ENCODE measurements at regions not wholly inside any gene's neighbourhood (a gene's known extent, or its start where the extent isn't known, plus 50 kb on each side); places are given as distances from the start of the nearest gene placed in this dataset.
"Not testable (repeated sequence)": the region's sequence is repeated elsewhere in the genome, so short reads cannot be mapped to it uniquely, and the experiment has no call there.

- DNase-seq (ENCODE audit: low read depth), result no peak
These were observed 215.2 kb upstream of the NOCT start for GRCh38 chr4:138800421-138800820.

- DNase-seq (ENCODE audit: low read depth), result no peak
These were observed 217.2 kb upstream of the NOCT start for GRCh38 chr4:138798404-138798803.

- no peak for DNase-seq (ENCODE audit: low read depth)
These were observed 217.9 kb upstream of the NOCT start for GRCh38 chr4:138797646-138798045.

GRCh38 chr4:138796761-138797160 lies 218.8 kb upstream of the NOCT start:
- DNase-seq (ENCODE audit: low read depth), result no peak

GRCh38 chr4:138790706-138791340 lies 224.8 kb upstream of the NOCT start:
- no peak for DNase-seq (ENCODE audit: low read depth)

GRCh38 chr4:138789796-138790195 lies 225.8 kb upstream of the NOCT start:
- peak; percentile 97 for DNase-seq (ENCODE audit: low read depth)

- no peak for DNase-seq (ENCODE audit: low read depth)
These were observed 226.7 kb upstream of the NOCT start for GRCh38 chr4:138788857-138789256.

- DNase-seq (ENCODE audit: low read depth), result no peak
These were observed 227.3 kb upstream of the NOCT start for GRCh38 chr4:138788267-138788790.

- DNase-seq (ENCODE audit: low read depth), result not testable (repeated sequence)
These were observed 235.8 kb upstream of the NOCT start for GRCh38 chr4:138779761-138780160.

- DNase-seq (ENCODE audit: low read depth), result peak; percentile 78
These were observed 239.7 kb upstream of the NOCT start for GRCh38 chr4:138775890-138776289.

GRCh38 chr4:138775489-138775888 lies 240.1 kb upstream of the NOCT start:
- no peak for DNase-seq (ENCODE audit: low read depth)

- DNase-seq (ENCODE audit: low read depth), result no peak
These were observed 240.6 kb upstream of the NOCT start for GRCh38 chr4:138774940-138775339.

- not testable (repeated sequence) for DNase-seq (ENCODE audit: low read depth)
These were observed 241.5 kb upstream of the NOCT start for GRCh38 chr4:138774125-138774524.

GRCh38 chr4:138773321-138773720 lies 242.3 kb upstream of the NOCT start:
- no peak for DNase-seq (ENCODE audit: low read depth)

GRCh38 chr4:138772366-138772765 lies 243.2 kb upstream of the NOCT start:
- no peak for DNase-seq (ENCODE audit: low read depth)

- DNase-seq (ENCODE audit: low read depth), result no peak
These were observed 244.8 kb upstream of the NOCT start for GRCh38 chr4:138770818-138771217.

- DNase-seq (ENCODE audit: low read depth), result no peak
These were observed 249.2 kb upstream of the NOCT start for GRCh38 chr4:138766332-138766731.

- DNase-seq (ENCODE audit: low read depth), result no peak
These were observed 250.1 kb upstream of the NOCT start for GRCh38 chr4:138765442-138765841.

GRCh38 chr4:138761638-138762220 lies 253.9 kb upstream of the NOCT start:
- no peak for DNase-seq (ENCODE audit: low read depth)

- DNase-seq (ENCODE audit: low read depth), result no peak
These were observed 256.1 kb upstream of the NOCT start for GRCh38 chr4:138759554-138759902.

- DNase-seq (ENCODE audit: low read depth), result peak; percentile 63
These were observed 256.6 kb upstream of the NOCT start for GRCh38 chr4:138758876-138759553.

- DNase-seq (ENCODE audit: low read depth), result no peak
These were observed 257.4 kb upstream of the NOCT start for GRCh38 chr4:138758196-138758595.

- no peak for DNase-seq (ENCODE audit: low read depth)
These were observed 258.1 kb upstream of the NOCT start for GRCh38 chr4:138757432-138757831.

All from renal cortical epithelial cell (primary cell).